IMR-90 (cell line): ENCODE measurements at regions not wholly inside any gene's neighbourhood (a gene's known extent, or its start where the extent isn't known, plus 50 kb on each side); places are given as distances from the start of the nearest gene placed in this dataset.

ENCODE experiments used
- ATAC-seq: fragments of 200-7000 bp; cut with Tn5 transposase; 2 replicates; pipeline ENCODE4 v1.9.1; 2020; ENCODE audit warnings: low read depth, mild to moderate bottlenecking, moderate library complexity
- BruUV-seq: library from RNA; stranded (reverse); fragments of 400-500 nt; replicated peaks from 2 replicates; lab custom pipeline; 2021; lab: Mats Ljungman, UMichigan
- CTCF ChIA-PET: fragments of 300-600 bp; formaldehyde crosslinking; extraction: SDS; loops from one replicate; lab custom pipeline; 2021; ENCODE audit warnings: antibody characterized with exemption; lab: Yijun Ruan, JAX
- POLR2A ChIA-PET: fragments of 300-600 bp; sonication (Branson Sonifier 250); formaldehyde crosslinking; loops from one replicate; lab custom pipeline; 2022; ENCODE audit warnings: antibody characterized with exemption; ENCODE audit not compliant: unreplicated experiment; lab: Charles Lee
- DNase-seq: peaks from one replicate; pipeline ENCODE4 v3.0.0; 2013
- H2AFZ ChIP-seq: replicated peaks from 2 replicates; pipeline ENCODE3; 2013; ENCODE audit warnings: low read length, mild to moderate bottlenecking; ENCODE audit not compliant: poor library complexity
- H2AK5ac ChIP-seq: 2 replicates; pipeline ENCODE4 v1.6.1; 2013; ENCODE audit warnings: low read depth, low read length, inconsistent platforms
- H2AK9ac ChIP-seq: replicated peaks from 2 replicates; pipeline ENCODE3; 2013; ENCODE audit warnings: mild to moderate bottlenecking, low read depth, low read length, moderate library complexity; ENCODE audit not compliant: poor library complexity
- H2BK120ac ChIP-seq: 2 replicates; pipeline ENCODE4 v1.6.1; 2013; ENCODE audit warnings: low read depth, low read length, inconsistent platforms
- H2BK15ac ChIP-seq: 3 replicates; pipeline ENCODE4 v1.6.1; 2013; ENCODE audit warnings: low read depth, low read length, inconsistent platforms
- H2BK20ac ChIP-seq: 2 replicates; pipeline ENCODE4 v1.6.1; 2013; ENCODE audit warnings: low read depth, mild to moderate bottlenecking, inconsistent platforms, low read length, moderate library complexity
- H2BK5ac ChIP-seq: 2 replicates; pipeline ENCODE4 v1.6.1; 2013; ENCODE audit warnings: mild to moderate bottlenecking, low read depth, low read length, inconsistent platforms; ENCODE audit not compliant: poor library complexity, severe bottlenecking
- H3K14ac ChIP-seq: replicated peaks from 2 replicates; pipeline ENCODE4 v1.6.1; 2013; ENCODE audit warnings: low read depth, low read length, inconsistent platforms
- H3K18ac ChIP-seq: 2 replicates; pipeline ENCODE4 v1.6.1; 2013; ENCODE audit warnings: low read depth, low read length, control low read depth
- H3K23ac ChIP-seq: 2 replicates; pipeline ENCODE4 v1.6.1; 2013; ENCODE audit warnings: low read depth, low read length, inconsistent platforms
- H3K27ac ChIP-seq: 2 replicates; pipeline ENCODE4 v1.5.1; 2013; ENCODE audit warnings: mild to moderate bottlenecking, control low read depth, low read length; ENCODE audit not compliant: insufficient read depth
- H3K27me3 ChIP-seq: 2 replicates; pipeline ENCODE4 v1.6.1; 2013; ENCODE audit warnings: low read length; ENCODE audit not compliant: control insufficient read depth, insufficient read depth
- H3K36me3 ChIP-seq: 2 replicates; pipeline ENCODE4 v1.6.1; 2013; ENCODE audit warnings: low read length, mixed read lengths; ENCODE audit not compliant: control insufficient read depth, insufficient read depth
- H3K4ac ChIP-seq: 2 replicates; pipeline ENCODE4 v1.6.1; 2013; ENCODE audit warnings: low read depth, low read length, inconsistent platforms
- H3K4me1 ChIP-seq: 2 replicates; pipeline ENCODE4 v1.6.1; 2013; ENCODE audit warnings: low read length, mixed read lengths; ENCODE audit not compliant: control insufficient read depth, insufficient read depth
- H3K4me2 ChIP-seq: 2 replicates; pipeline ENCODE4 v1.6.1; 2013; ENCODE audit warnings: low read depth, mild to moderate bottlenecking, control low read depth, low read length, moderate library complexity
- H3K4me3 ChIP-seq: 2 replicates; pipeline ENCODE4 v1.5.1; 2013; ENCODE audit warnings: low read depth, mild to moderate bottlenecking, control low read depth, low read length, moderate library complexity; ENCODE audit not compliant: insufficient read depth
- H3K56ac ChIP-seq: 2 replicates; pipeline ENCODE4 v1.6.1; 2013; ENCODE audit warnings: low read length, inconsistent platforms; ENCODE audit not compliant: insufficient read depth; ENCODE audit errors: extremely low read depth
- H3K79me1 ChIP-seq, 2 experiments: 2 replicates each; pipeline ENCODE4 v1.6.1; 2013; ENCODE audit warnings: low read length in 2 of 2, inconsistent platforms in 1 of 2, low read depth in 1 of 2
- H3K9ac ChIP-seq: 2 replicates; pipeline ENCODE4 v1.6.1; 2013; ENCODE audit warnings: low read depth, low read length, control low read depth
- H3K9me1 ChIP-seq: 2 replicates; pipeline ENCODE4 v1.6.1; 2013; ENCODE audit warnings: low read length, inconsistent platforms; ENCODE audit not compliant: insufficient read depth
- H3K9me3 ChIP-seq: 2 replicates; pipeline ENCODE4 v1.6.1; 2013; ENCODE audit warnings: low read length; ENCODE audit not compliant: control insufficient read depth, insufficient read depth
- H4K20me1 ChIP-seq: 2 replicates; pipeline ENCODE4 v1.6.1; 2013; ENCODE audit warnings: low read length, inconsistent platforms; ENCODE audit not compliant: insufficient read depth
- H4K5ac ChIP-seq: 2 replicates; pipeline ENCODE4 v1.6.1; 2013; ENCODE audit warnings: mild to moderate bottlenecking, low read depth, low read length, control low read depth
- H4K8ac ChIP-seq, 2 experiments: 2 replicates each; pipeline ENCODE4 v1.6.1; 2013; ENCODE audit warnings: low read depth in 2 of 2, low read length in 2 of 2, control low read depth in 1 of 2, inconsistent platforms in 1 of 2
- H4K91ac ChIP-seq: 2 replicates; pipeline ENCODE4 v1.6.1; 2013; ENCODE audit warnings: low read depth, low read length, inconsistent platforms; ENCODE audit not compliant: insufficient read depth
- BHLHE40 ChIP-seq: fragments of 150-350 bp; IDR thresholded peaks from 2 replicates; pipeline ENCODE4 v1.6.1; 2016; ENCODE audit warnings: mild to moderate bottlenecking, low read depth, low read length
- CEBPB ChIP-seq: IDR thresholded peaks from 2 replicates; pipeline ENCODE4 v1.6.1; 2012; ENCODE audit warnings: low read depth, low read length, improper control_type of control experiment
- CHD1 ChIP-seq: IDR thresholded peaks from 2 replicates; pipeline ENCODE4 v1.6.1; 2012; ENCODE audit warnings: low read depth, low read length, improper control_type of control experiment
- CTCF ChIP-seq: conservative IDR thresholded peaks from 2 replicates; pipeline ENCODE4 v1.5.1; 2012; ENCODE audit warnings: mild to moderate bottlenecking, low read depth, low read length, improper control_type of control experiment
- ELK1 ChIP-seq: fragments of 150-350 bp; IDR thresholded peaks from 2 replicates; pipeline ENCODE4 v1.6.1; 2016; ENCODE audit warnings: low read depth, mild to moderate bottlenecking, low read length, moderate library complexity, borderline replicate concordance
- FOS ChIP-seq: fragments of 150-350 bp; IDR thresholded peaks from 2 replicates; pipeline ENCODE4 v1.6.1; 2016; ENCODE audit warnings: low read depth, low read length
- MAFK ChIP-seq: IDR thresholded peaks from 2 replicates; pipeline ENCODE4 v1.6.1; 2012; ENCODE audit warnings: low read depth, low read length, improper control_type of control experiment
- MAZ ChIP-seq: IDR thresholded peaks from 2 replicates; pipeline ENCODE4 v1.6.1; 2012; ENCODE audit warnings: low read depth, mild to moderate bottlenecking, low read length, improper control_type of control experiment, moderate library complexity, borderline replicate concordance
- MXI1 ChIP-seq: IDR thresholded peaks from 2 replicates; pipeline ENCODE4 v1.6.1; 2012; ENCODE audit warnings: low read depth, mild to moderate bottlenecking, low read length, moderate library complexity, borderline replicate concordance
- NFE2L2 ChIP-seq: fragments of 150-350 bp; IDR thresholded peaks from 2 replicates; pipeline ENCODE4 v1.6.1; 2016; ENCODE audit warnings: low read depth, mild to moderate bottlenecking, low read length
- POLR2A ChIP-seq: IDR thresholded peaks from 2 replicates; pipeline ENCODE4 v1.6.1; 2012; ENCODE audit warnings: mild to moderate bottlenecking, low read depth, low read length
- RAD21 ChIP-seq: IDR thresholded peaks from 2 replicates; pipeline ENCODE4 v1.6.1; 2012; ENCODE audit warnings: low read length, improper control_type of control experiment
- RCOR1 ChIP-seq: IDR thresholded peaks from 2 replicates; pipeline ENCODE4 v1.6.1; 2012; ENCODE audit warnings: mild to moderate bottlenecking, low read length, improper control_type of control experiment; ENCODE audit not compliant: insufficient replicate concordance
- RFX5 ChIP-seq: IDR thresholded peaks from 2 replicates; pipeline ENCODE4 v1.8.0; 2012; ENCODE audit warnings: low read depth, mild to moderate bottlenecking, low read length, moderate library complexity
- SMC3 ChIP-seq: fragments of 150-350 bp; IDR thresholded peaks from 2 replicates; pipeline ENCODE4 v1.6.1; 2016; ENCODE audit warnings: low read depth, mild to moderate bottlenecking, antibody characterized with exemption, low read length, moderate library complexity
- USF2 ChIP-seq: fragments of 150-350 bp; IDR thresholded peaks from 2 replicates; pipeline ENCODE4 v1.6.1; 2017; ENCODE audit warnings: mild to moderate bottlenecking, antibody characterized with exemption, low read length, low read depth
- WGBS, 2 experiments: methylation state at CpG; one replicate each; pipeline versions ENCODE4 v1.1.5 to v1.1.7; 2013; ENCODE audit warnings: missing lambda C conversion rate in 2 of 2; ENCODE audit not compliant: insufficient read length in 1 of 2; ENCODE audit errors: extremely low coverage in 2 of 2; 5-methylcytosine and 5-hydroxymethylcytosine counted together
- dilution Hi-C: fragments of 300-500 bp; cut with HindIII; formaldehyde crosslinking; loops from one replicate; pipeline ENCODE4 v1.14.3; 2018; ENCODE audit warnings: low sequenced_read_pairs; ENCODE audit not compliant: unreplicated experiment
- in situ Hi-C: fragments of 300-500 bp; cut with MboI; formaldehyde crosslinking; loops from 3 replicates; pipeline ENCODE4 v1.14.3; 2019; ENCODE audit warnings: low sequenced_read_pairs, inconsistent platforms, mixed read lengths
- intact Hi-C: fragments of 100-400 bp; cut with micrococcal nuclease; formaldehyde crosslinking; loops from 2 replicates; pipeline ENCODE4 v1.10.0; 2022

DNA sequence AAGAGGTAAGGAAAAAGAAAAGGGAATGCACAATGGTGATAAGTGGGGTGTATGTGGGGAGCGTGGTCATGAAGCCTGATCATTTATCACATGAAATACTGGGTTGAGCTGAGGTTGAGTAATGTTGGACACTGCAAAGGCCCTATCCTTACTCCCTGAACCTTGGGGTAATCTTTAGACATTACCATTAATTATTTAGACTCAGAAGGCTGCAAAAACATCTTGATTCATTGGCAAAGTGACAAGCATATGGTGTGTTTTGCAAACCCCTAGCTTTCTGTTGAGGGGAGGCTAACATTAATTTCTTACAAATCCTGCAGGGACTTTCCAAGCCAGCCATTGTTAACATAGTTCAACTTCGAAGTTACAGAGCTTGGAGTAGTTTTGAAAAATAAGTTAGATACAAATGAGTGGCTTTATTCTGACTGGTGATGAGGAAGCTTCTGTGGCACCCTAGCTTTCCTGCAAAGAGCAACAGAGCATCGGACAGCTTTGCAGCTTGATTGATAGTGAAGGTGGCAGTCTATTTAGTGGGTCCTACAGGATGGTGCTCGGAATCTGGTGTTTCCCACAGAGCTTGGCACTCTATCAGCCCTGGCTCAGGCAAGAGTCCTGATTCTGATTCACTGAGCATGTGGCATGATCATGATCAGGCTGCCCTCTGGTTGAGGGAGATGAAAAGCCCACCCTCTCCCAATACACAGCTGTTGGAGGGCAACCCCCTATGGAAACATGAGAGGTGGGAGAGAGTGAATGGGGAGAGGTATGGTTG, 153.7 kb upstream of the NPVF start:
- Histone ChIP-seq H3K23ac (no peak overlapping the region), H3K56ac (no peak overlapping the region), H2BK120ac (no peak overlapping the region), H3K27me3 (peaks cover 1% of the 10 kb centered on the region; the same call in 1 of the 2 replicates), H2AK5ac (no peak overlapping the region), H3K4me3 (no peak overlapping the region), H2BK20ac (no peak overlapping the region), H3K9me3 (no peaks in the 10 kb centered on the region), H3K4ac (no peak overlapping the region), H2AFZ (no peak overlapping the region), H2BK5ac (no peak overlapping the region), H3K9ac (no peak overlapping the region), H3K18ac (no peak overlapping the region), H2AK9ac (no peak overlapping the region), H3K14ac (no peak overlapping the region), H4K20me1 (no peaks in the 10 kb centered on the region), H3K9me1 (no peaks in the 10 kb centered on the region), H3K4me1 (no peaks in the 10 kb centered on the region), H2BK15ac (no peak overlapping the region), H3K4me2 (no peak overlapping the region), H4K8ac (no peak overlapping the region), H3K27ac (no peak overlapping the region), H3K79me1 (no peaks in the 10 kb centered on the region), H3K36me3 (no peaks in the 10 kb centered on the region), H4K91ac (no peak overlapping the region), H4K5ac (no peak overlapping the region)
- CTCF ChIA-PET = no interaction called here
- DNase-seq = no peak
- intact Hi-C loops = no loop called here
- in situ Hi-C loops = no loop called here
- POLR2A ChIA-PET = no interaction called here
- dilution Hi-C loops = no loop called here
- WGBS, 2 experiments = 60% methylated on average over 2 of the region's 4 CpGs; no CpG with 5 or more reads in 1 of the 2 experiments
- TF ChIP-seq RFX5 (no peak), FOS (no peak), POLR2A (no peak), CTCF (no peak), ELK1 (no peak), MAZ (no peak), MAFK (no peak), SMC3 (no peak), BHLHE40 (no peak), USF2 (no peak), CEBPB (no peak), NFE2L2 (no peak), MXI1 (no peak), RCOR1 (no peak), RAD21 (no peak), CHD1 (no peak)
- BruUV-seq = no TSS peak
- ATAC-seq = no peak
